ENCODE measurements at regions not wholly inside any gene's neighbourhood (a gene's known extent, or its start where the extent isn't known, plus 50 kb on each side); places are given as distances from the start of the nearest gene placed in this dataset.
A peak's percentile ranks its signal among the peaks of the same experiment; 100 is the strongest.

DNA sequence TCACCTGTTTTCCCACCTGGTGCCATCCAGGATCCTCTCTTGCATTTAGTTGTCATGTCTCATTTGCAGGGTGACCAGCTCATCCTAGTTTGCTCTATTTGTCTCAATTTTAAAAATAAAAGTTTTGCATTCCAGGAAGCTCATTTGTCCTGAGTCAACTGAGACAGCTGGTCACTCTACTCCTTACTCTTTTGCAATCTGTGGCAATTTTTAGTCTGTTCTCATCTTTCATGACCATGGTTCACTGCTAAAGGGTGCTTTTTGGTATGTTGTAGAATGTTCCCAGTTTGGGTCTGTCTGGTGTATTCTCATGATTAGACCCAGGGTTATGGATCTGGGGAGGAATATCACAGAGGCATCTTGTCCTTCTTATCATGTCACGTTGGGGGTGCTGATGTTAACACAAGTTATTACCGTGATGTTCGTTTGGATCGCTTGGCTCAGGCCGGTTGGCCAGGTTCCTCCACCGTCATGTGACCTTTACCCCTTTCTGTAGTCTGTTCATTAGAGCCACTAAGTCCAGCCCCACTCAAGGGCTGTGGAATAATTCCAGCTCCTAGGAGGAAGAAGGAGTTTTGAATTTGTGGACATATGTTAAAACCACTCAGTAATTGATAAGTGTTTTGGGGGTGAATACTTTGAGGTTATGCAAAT, 103.3 kb upstream of the IGFBP3 start:
- TF ChIP-seq, protein P1, sequence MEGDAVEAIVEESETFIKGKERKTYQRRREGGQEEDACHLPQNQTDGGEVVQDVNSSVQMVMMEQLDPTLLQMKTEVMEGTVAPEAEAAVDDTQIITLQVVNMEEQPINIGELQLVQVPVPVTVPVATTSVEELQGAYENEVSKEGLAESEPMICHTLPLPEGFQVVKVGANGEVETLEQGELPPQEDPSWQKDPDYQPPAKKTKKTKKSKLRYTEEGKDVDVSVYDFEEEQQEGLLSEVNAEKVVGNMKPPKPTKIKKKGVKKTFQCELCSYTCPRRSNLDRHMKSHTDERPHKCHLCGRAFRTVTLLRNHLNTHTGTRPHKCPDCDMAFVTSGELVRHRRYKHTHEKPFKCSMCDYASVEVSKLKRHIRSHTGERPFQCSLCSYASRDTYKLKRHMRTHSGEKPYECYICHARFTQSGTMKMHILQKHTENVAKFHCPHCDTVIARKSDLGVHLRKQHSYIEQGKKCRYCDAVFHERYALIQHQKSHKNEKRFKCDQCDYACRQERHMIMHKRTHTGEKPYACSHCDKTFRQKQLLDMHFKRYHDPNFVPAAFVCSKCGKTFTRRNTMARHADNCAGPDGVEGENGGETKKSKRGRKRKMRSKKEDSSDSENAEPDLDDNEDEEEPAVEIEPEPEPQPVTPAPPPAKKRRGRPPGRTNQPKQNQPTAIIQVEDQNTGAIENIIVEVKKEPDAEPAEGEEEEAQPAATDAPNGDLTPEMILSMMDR (IDR thresholded peaks at IDR 0.05) = no peak
- no peak for TF ChIP-seq POLR2A (IDR thresholded peaks at IDR 0.05)
- Histone ChIP-seq H3K9me3 (no peaks in the 10 kb centered on the region), H3K4me3 (no peak overlapping the region), H3K4me1 (no peaks in the 10 kb centered on the region), H3K27me3 (no peaks in the 10 kb centered on the region), H3K27ac (no peak overlapping the region), H3K36me3 (ENCODE audit: low read depth, missing control alignments) (no peaks in the 10 kb centered on the region)
- DNase-seq = no peak
- intact Hi-C loops (cut with DNase I; ENCODE audit: low total_unique reads) = no loop called here
- 64 to 68% methylated on average over 6 of the region's 6 CpGs for whole genome bisulfite sequencing, 2 donors

- intact Hi-C loops (cut with DNase I; ENCODE audit: low total_unique reads) = no loop called here
- no peak overlapping the region for H3K27ac ChIP-seq
- H3K4me1 ChIP-seq = no peaks in the 10 kb centered on the region
- H3K4me3 ChIP-seq = no peak overlapping the region
- H3K27me3 ChIP-seq = no peaks in the 10 kb centered on the region
- 77 to 89% methylated on average over 2 of the region's 2 CpGs for WGBS, 2 donors
- H3K36me3 ChIP-seq (ENCODE audit: low read depth, missing control alignments) = no peaks in the 10 kb centered on the region
- no peak for DNase-seq
- TF ChIP-seq POLR2A (IDR thresholded peaks at IDR 0.05) = no peak
- H3K9me3 ChIP-seq = no peaks in the 10 kb centered on the region
Observed at GRCh38 chr7:46022397-46022796, 101.3 kb upstream of the IGFBP3 start.

GRCh38 chr7:46015107-46015868, 94.2 kb upstream of the IGFBP3 start:
- no peaks in the 10 kb centered on the region for H3K36me3 ChIP-seq (ENCODE audit: low read depth, missing control alignments)
- 25 to 33% methylated on average over 8 to 13 of the region's 13 CpGs for WGBS, 2 donors
- peak; percentile 83 for DNase-seq
- peaks cover 3% of the 10 kb centered on the region for H3K4me1 ChIP-seq
- intact Hi-C loops (cut with DNase I; ENCODE audit: low total_unique reads) = no loop called here
- TF ChIP-seq, protein P1 (IDR thresholded peaks at IDR 0.05) = no peak
- TF ChIP-seq POLR2A (IDR thresholded peaks at IDR 0.05) = no peak
- H3K27me3 ChIP-seq = no peaks in the 10 kb centered on the region
- no peak overlapping the region for H3K27ac ChIP-seq
- H3K4me3 ChIP-seq = no peak overlapping the region
- H3K9me3 ChIP-seq = no peaks in the 10 kb centered on the region

DNA sequence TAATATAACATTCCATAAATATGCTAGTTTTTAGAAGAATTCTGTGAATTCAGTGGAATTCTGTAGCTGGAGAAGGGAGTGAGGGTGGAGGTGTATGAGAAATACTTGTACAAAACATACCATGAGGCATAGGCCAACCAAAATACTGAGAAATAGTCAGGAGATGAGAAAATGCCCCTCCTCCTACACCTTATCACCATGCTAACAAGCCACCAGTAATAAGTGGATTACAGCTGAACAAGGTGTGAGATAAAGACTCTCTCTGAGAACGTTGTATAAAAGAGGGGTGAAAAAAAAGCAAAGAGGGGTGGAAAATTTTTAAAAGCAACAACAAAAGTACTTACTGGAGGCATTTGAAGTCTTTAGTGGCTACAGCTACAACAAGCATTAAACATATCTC, 90.4 kb upstream of the IGFBP3 start:
- no peaks in the 10 kb centered on the region for H3K27me3 ChIP-seq

GRCh38 chr7:46011059-46011458, 90.0 kb upstream of the IGFBP3 start:
- TF ChIP-seq, protein P1 (IDR thresholded peaks at IDR 0.05) = no peak
- no peak for TF ChIP-seq POLR2A (IDR thresholded peaks at IDR 0.05)
- Histone ChIP-seq H3K36me3 (ENCODE audit: low read depth, missing control alignments) (no peaks in the 10 kb centered on the region), H3K9me3 (no peaks in the 10 kb centered on the region), H3K27me3 (no peaks in the 10 kb centered on the region), H3K27ac (no peak overlapping the region), H3K4me3 (no peak overlapping the region), H3K4me1 (peaks cover 3% of the 10 kb centered on the region)
- 88 to 96% methylated on average over 2 of the region's 2 CpGs for WGBS, 2 donors
- intact Hi-C loops (cut with DNase I; ENCODE audit: low total_unique reads) = no loop called here
- no peak for DNase-seq

More for the DNA sequence above, 90.4 kb upstream of the IGFBP3 start:
- H3K4me1 ChIP-seq = peaks cover 3% of the 10 kb centered on the region
- no peak overlapping the region for H3K4me3 ChIP-seq
- TF ChIP-seq, protein P1 (IDR thresholded peaks at IDR 0.05) = no peak
- TF ChIP-seq POLR2A (IDR thresholded peaks at IDR 0.05) = no peak
- no peaks in the 10 kb centered on the region for H3K9me3 ChIP-seq
- intact Hi-C loops (cut with DNase I; ENCODE audit: low total_unique reads) = no loop called here
- no peak overlapping the region for H3K27ac ChIP-seq
- DNase-seq = no peak
- WGBS, 2 donors = 29 to 45% methylated on average over 1 of the region's 1 CpG
- no peaks in the 10 kb centered on the region for H3K36me3 ChIP-seq (ENCODE audit: low read depth, missing control alignments)
